ENCODE measurements at regions not wholly inside any gene's neighbourhood (a gene's known extent, or its start where the extent isn't known, plus 50 kb on each side); places are given as distances from the start of the nearest gene placed in this dataset.

- no peaks in the 10 kb centered on the region for H4K20me1 ChIP-seq (ENCODE audit: insufficient read depth)
- no peak overlapping the region for H3K27ac ChIP-seq (ENCODE audit: low read length)
- H3K4me2 ChIP-seq (ENCODE audit: low read length), result no peak overlapping the region
- H3F3A ChIP-seq (ENCODE audit: insufficient read depth, low read length, poor library complexity, severe bottlenecking), result peaks cover 6% of the 10 kb centered on the region
- H3K79me2 ChIP-seq (replicated peaks; ENCODE audit: insufficient read depth, low read length), result no peaks in the 10 kb centered on the region
- H3K36me3 ChIP-seq (ENCODE audit: insufficient read depth, low read length), result no peaks in the 10 kb centered on the region
- no peak for TF ChIP-seq REST (IDR thresholded peaks at IDR 0.05; ENCODE audit: borderline replicate concordance)
- H3K9ac ChIP-seq (ENCODE audit: low read length), result no peak overlapping the region
- no peaks in the 10 kb centered on the region for H3K9me2 ChIP-seq (ENCODE audit: insufficient read depth, low read length)
- no peak overlapping the region for H2AFZ ChIP-seq (ENCODE audit: low read depth, low read length)
- H3K27me3 ChIP-seq (ENCODE audit: insufficient read depth, low read depth, low read length), result no peaks in the 10 kb centered on the region
- no peak overlapping the region for H3K4me3 ChIP-seq (ENCODE audit: low read length)
- no peaks in the 10 kb centered on the region for H3K9me3 ChIP-seq (ENCODE audit: low read length)
Observed at GRCh38 chr3:73723596-73723995, 98.9 kb upstream of the PDZRN3 start.

- Histone ChIP-seq H3K9ac (ENCODE audit: low read length) (no peak overlapping the region), H3K9me3 (ENCODE audit: low read length) (no peaks in the 10 kb centered on the region), H3F3A (ENCODE audit: insufficient read depth, low read length, poor library complexity, severe bottlenecking) (no peaks in the 10 kb centered on the region), H3K4me2 (ENCODE audit: low read length) (no peak overlapping the region), H3K9me2 (ENCODE audit: insufficient read depth, low read length) (no peaks in the 10 kb centered on the region), H2AFZ (ENCODE audit: low read depth, low read length) (no peak overlapping the region), H3K79me2 (replicated peaks; ENCODE audit: insufficient read depth, low read length) (no peaks in the 10 kb centered on the region), H4K20me1 (ENCODE audit: insufficient read depth) (no peaks in the 10 kb centered on the region), H3K4me3 (ENCODE audit: low read length) (no peak overlapping the region), H3K27me3 (ENCODE audit: insufficient read depth, low read depth, low read length) (no peaks in the 10 kb centered on the region), H3K27ac (ENCODE audit: low read length) (no peak overlapping the region), H3K36me3 (ENCODE audit: insufficient read depth, low read length) (no peaks in the 10 kb centered on the region)
- TF ChIP-seq MXI1 (conservative IDR thresholded peaks at IDR 0.05; ENCODE audit: poor library complexity, severe bottlenecking), result no peak
- TF ChIP-seq EP300 (conservative IDR thresholded peaks at IDR 0.05; ENCODE audit: poor library complexity, severe bottlenecking), result no peak
- TF ChIP-seq CTCF (IDR thresholded peaks at IDR 0.05; ENCODE audit: poor library complexity, severe bottlenecking), result no peak
- TF ChIP-seq TAF1 (IDR thresholded peaks at IDR 0.05; ENCODE audit: low read depth), result no peak
- TF ChIP-seq EZH2 (IDR thresholded peaks at IDR 0.05; ENCODE audit: borderline replicate concordance, insufficient read depth, low read length, poor library complexity, severe bottlenecking), result no peak
- no peak for TF ChIP-seq RAD21 (conservative IDR thresholded peaks at IDR 0.05)
- TF ChIP-seq SMC3 (conservative IDR thresholded peaks at IDR 0.05; ENCODE audit: poor library complexity), result no peak
- no peak for TF ChIP-seq REST (IDR thresholded peaks at IDR 0.05; ENCODE audit: borderline replicate concordance)
- no peak for TF ChIP-seq POLR2AphosphoS5 (IDR thresholded peaks at IDR 0.05)
Observed at GRCh38 chr3:73719861-73720260, 95.1 kb upstream of the PDZRN3 start.
